Stimulated activated naive B cell treated with anti-CD40 and anti-IgM and Interleukin-4, amounts not matched to agents 10 μg/mL and 1 μg/mL and 100 μg/mL, for 72 hours (primary cell): ENCODE measurements at regions not wholly inside any gene's neighbourhood (a gene's known extent, or its start where the extent isn't known, plus 50 kb on each side); places are given as distances from the start of the nearest gene placed in this dataset.

ENCODE experiments used
- ATAC-seq, 2 donors: fragments of 150-1000 bp; cut with Tn5 transposase; replicated peaks; 2 replicates each; pipeline ENCODE4 v1.10.0; 2021; ENCODE audit warnings: moderate library complexity in 1 of 2
- DNase-seq: peaks from one replicate; pipeline ENCODE4 v3.0.0; 2021
- H3K27ac Mint-ChIP-seq: one replicate; pipeline ENCODE4 v1.8.0; 2022; ENCODE audit warnings: mild to moderate bottlenecking, mixed read lengths
- H3K27me3 Mint-ChIP-seq, 2 donors: one replicate each; pipeline ENCODE4 v1.8.0; 2022; ENCODE audit warnings: mixed read lengths in 2 of 2
- H3K36me3 Mint-ChIP-seq, 2 donors: one replicate each; pipeline ENCODE4 v1.8.0; 2022; ENCODE audit warnings: mixed read lengths in 2 of 2, mild to moderate bottlenecking in 1 of 2
- H3K4me1 Mint-ChIP-seq, 2 donors: one replicate each; pipeline ENCODE4 v1.8.0; 2022; ENCODE audit warnings: mixed read lengths in 2 of 2, mild to moderate bottlenecking in 1 of 2
- H3K4me3 Mint-ChIP-seq, 2 donors: one replicate each; pipeline ENCODE4 v1.8.0; 2022; ENCODE audit warnings: mild to moderate bottlenecking in 2 of 2, mixed read lengths in 2 of 2, moderate library complexity in 1 of 2
- H3K9me3 Mint-ChIP-seq, 2 donors: one replicate each; pipeline ENCODE4 v1.8.0; 2022; ENCODE audit warnings: mixed read lengths in 2 of 2, mild to moderate bottlenecking in 1 of 2

DNA sequence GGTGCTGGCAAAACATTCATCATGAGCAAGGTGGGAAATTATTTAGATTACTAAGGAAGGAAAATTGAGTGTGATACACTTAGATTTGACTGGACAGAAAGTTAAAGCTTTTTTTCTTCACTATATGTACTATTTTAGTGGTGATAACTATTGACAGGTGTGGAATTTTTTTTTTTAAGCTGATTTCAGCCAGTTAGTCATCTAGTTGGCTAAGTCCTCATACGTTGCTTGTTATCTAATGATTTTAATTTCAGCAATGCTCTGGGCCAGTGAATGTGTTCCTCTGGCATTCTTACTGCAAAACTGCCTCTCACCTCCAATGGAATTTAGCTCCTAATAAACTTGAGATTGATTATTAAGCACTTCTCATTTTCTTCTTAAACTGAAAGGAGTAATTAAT, 1223.2 kb upstream of the ACVR2A start:
- no peak overlapping the region for H3K4me3 Mint-ChIP-seq
- no peaks in the 10 kb centered on the region for H3K27me3 Mint-ChIP-seq
- ATAC-seq (no peak), DNase-seq (no peak)
- no peak overlapping the region for H3K27ac Mint-ChIP-seq
- peaks cover 3 to 5% of the 10 kb centered on the region in 2 donors for H3K9me3 Mint-ChIP-seq
- H3K4me1 Mint-ChIP-seq: no peaks in the 10 kb centered on the region
- no peaks in the 10 kb centered on the region for H3K36me3 Mint-ChIP-seq

DNA sequence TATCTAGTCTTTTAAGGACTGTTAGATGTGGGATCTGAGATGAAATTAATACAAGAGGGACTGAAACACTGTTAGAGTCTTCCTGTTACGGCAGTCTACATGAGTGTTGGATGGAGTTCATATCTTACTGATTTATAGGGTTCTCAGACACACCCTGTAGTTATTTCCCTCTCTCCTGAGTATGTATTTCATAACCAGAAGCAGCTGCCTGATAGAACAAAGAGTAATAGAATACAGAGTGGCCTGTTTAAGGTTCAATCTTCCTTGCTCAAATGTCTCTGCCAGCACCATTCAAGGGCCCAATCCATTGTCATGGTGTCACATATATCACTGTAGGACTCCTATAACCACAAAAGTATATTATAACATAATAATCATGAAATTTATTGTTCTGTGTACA, 1229.1 kb upstream of the ACVR2A start:
- ATAC-seq: no peak
- H3K4me1 Mint-ChIP-seq: no peaks in the 10 kb centered on the region
- no peak for DNase-seq
- peaks cover 3 to 10% of the 10 kb centered on the region in 2 donors for H3K9me3 Mint-ChIP-seq
- no peaks in the 10 kb centered on the region for H3K27me3 Mint-ChIP-seq
- no peak overlapping the region for H3K4me3 Mint-ChIP-seq
- H3K27ac Mint-ChIP-seq: no peak overlapping the region
- H3K36me3 Mint-ChIP-seq: no peaks in the 10 kb centered on the region

DNA sequence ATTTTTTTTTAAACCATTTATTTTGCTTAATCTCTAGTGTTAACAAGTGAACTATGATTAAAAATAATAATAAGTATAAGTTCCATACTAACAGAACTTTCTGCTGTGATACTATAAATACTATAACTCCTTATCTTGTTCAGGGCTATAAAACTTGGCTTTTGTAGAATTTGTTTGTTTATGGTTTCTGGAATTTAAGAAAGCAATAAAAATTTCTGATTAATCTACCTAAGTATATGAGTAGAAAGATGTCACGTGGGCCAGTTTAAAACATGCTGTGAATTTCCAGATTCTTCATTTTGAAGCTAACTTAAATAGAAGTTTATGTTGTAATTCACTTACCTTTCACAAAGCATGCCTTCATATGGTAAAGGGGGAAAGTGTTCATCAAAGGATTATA, 1236.3 kb upstream of the ACVR2A start:
- H3K36me3 Mint-ChIP-seq: no peaks in the 10 kb centered on the region
- no peaks in the 10 kb centered on the region for H3K27me3 Mint-ChIP-seq
- H3K4me1 Mint-ChIP-seq: no peaks in the 10 kb centered on the region
- no peak overlapping the region for H3K27ac Mint-ChIP-seq
- DNase-seq (no peak), ATAC-seq (no peak)
- peaks cover 0 to 3% of the 10 kb centered on the region in 2 donors for H3K9me3 Mint-ChIP-seq
- H3K4me3 Mint-ChIP-seq: no peak overlapping the region

DNA sequence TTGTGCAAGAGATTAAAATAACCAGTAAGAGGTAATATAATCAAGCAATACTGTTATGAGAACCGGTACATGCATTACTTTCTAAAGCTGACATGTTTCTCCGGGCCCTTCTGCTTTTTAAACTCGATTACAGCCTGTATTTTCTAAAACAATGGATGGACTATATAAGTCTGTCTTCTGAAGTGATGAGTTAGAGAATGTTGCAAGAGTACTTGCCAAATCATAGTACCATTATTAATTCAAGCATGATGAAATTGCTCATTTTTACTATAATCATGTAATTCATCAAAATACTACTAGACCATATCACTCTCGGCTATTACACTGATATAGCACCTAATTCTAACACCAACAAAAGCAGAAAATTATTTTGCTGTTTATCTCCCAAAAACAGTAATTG, 1240.3 kb upstream of the ACVR2A start:
- no peak for ATAC-seq
- no peak overlapping the region for H3K4me3 Mint-ChIP-seq
- H3K27ac Mint-ChIP-seq: no peak overlapping the region
- H3K36me3 Mint-ChIP-seq: no peaks in the 10 kb centered on the region
- no peaks in the 10 kb centered on the region for H3K27me3 Mint-ChIP-seq
- H3K4me1 Mint-ChIP-seq: no peaks in the 10 kb centered on the region
- H3K9me3 Mint-ChIP-seq: peaks cover 0 to 3% of the 10 kb centered on the region in 2 donors
- DNase-seq: no peak

DNA sequence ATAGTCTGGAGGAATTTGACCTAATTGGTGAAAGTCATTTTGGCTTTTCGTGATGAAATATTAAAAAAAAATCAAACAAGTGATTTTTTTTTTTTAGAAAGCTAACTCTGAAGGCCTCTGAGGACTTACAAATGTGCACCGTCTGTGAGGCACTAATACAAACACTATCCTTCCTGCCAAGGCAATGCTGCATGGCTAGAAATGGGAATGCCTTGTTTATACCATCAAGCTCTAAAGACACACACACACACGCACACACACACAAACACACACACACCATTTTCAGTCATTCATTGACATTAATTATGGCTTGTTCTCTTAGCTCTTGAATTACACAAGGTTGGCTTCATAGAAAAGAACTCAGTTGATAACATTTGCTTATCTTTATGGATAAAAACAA, 1242.0 kb upstream of the ACVR2A start:
- DNase-seq: no peak
- H3K4me1 Mint-ChIP-seq: no peaks in the 10 kb centered on the region
- H3K4me3 Mint-ChIP-seq: no peak overlapping the region
- H3K36me3 Mint-ChIP-seq: no peaks in the 10 kb centered on the region
- no peaks in the 10 kb centered on the region for H3K27me3 Mint-ChIP-seq
- no peak overlapping the region for H3K27ac Mint-ChIP-seq
- peaks cover 0 to 3% of the 10 kb centered on the region in 2 donors for H3K9me3 Mint-ChIP-seq
- ATAC-seq: no peak

DNA sequence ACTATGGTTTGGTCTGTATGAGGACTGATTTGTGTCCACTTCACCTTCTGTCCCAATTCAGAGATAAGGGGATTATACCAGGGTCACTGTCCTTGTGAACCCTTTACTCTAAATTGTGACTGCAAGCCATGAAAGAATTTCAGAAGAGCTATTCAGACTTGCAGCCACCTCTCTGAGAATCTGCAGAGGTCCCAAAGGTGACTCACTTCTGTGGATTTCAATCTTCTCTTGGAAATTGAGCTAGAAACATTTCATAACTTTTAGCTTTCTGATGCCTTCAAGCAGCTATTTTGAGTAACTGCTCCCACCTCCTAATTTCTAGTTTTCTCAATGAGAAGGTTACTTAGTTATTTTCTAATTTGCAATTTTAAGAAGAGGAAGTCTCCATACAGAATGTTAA, 1242.4 kb upstream of the ACVR2A start:
- ATAC-seq (no peak), DNase-seq (no peak)
- Mint-ChIP-seq H3K4me1 (no peaks in the 10 kb centered on the region), H3K36me3 (no peaks in the 10 kb centered on the region), H3K27me3 (no peaks in the 10 kb centered on the region), H3K27ac (no peak overlapping the region), H3K9me3 (peaks cover 0 to under 1% of the 10 kb centered on the region in 2 donors), H3K4me3 (no peak overlapping the region)

DNA sequence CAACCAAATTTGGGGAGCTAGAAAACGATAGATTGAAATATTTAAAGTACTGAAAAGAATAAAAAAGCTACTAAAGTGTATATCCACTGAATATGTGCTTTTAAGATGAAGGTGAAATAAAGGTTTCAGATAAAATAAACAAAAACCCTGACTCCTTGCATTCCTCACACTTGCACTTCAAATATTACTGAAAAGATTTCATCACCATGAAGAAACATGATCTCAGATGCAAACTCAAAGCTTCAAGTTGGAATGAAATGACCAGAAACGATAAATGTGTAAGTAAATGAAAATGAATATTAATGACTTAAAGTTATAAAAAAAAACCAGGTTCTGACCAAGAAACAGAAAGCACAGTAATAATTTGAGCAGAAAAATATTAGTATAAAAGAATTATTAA, 1246.0 kb upstream of the ACVR2A start:
- no peaks in the 10 kb centered on the region for H3K36me3 Mint-ChIP-seq
- no peak overlapping the region for H3K4me3 Mint-ChIP-seq
- H3K27me3 Mint-ChIP-seq: no peaks in the 10 kb centered on the region
- peaks cover 0 to 2% of the 10 kb centered on the region in 2 donors for H3K9me3 Mint-ChIP-seq
- H3K4me1 Mint-ChIP-seq: no peaks in the 10 kb centered on the region
- DNase-seq: no peak
- H3K27ac Mint-ChIP-seq: no peak overlapping the region
- ATAC-seq: no peak

DNA sequence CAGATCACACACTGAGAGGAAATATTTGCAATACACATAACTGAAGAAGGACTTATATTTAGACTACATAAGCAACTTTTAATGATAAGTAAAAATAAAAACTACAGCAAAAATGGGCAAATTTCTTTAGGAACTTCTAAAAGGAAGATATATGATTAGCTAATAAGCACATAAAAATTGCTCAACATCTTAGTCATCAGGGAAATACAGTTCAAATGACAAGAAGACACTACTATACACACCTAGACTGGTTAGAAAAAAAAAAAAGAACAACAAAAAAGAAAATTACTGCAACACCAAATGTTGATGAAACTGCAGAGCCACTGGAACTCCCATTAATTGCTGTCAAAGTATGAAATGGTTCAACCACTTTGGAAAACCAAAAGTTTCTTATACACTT, 1247.5 kb upstream of the ACVR2A start:
- DNase-seq (no peak), ATAC-seq (no peak)
- Mint-ChIP-seq H3K4me1 (no peaks in the 10 kb centered on the region), H3K27ac (no peak overlapping the region), H3K27me3 (no peaks in the 10 kb centered on the region), H3K9me3 (peaks cover 0 to 4% of the 10 kb centered on the region in 2 donors), H3K4me3 (no peak overlapping the region), H3K36me3 (no peaks in the 10 kb centered on the region)

DNA sequence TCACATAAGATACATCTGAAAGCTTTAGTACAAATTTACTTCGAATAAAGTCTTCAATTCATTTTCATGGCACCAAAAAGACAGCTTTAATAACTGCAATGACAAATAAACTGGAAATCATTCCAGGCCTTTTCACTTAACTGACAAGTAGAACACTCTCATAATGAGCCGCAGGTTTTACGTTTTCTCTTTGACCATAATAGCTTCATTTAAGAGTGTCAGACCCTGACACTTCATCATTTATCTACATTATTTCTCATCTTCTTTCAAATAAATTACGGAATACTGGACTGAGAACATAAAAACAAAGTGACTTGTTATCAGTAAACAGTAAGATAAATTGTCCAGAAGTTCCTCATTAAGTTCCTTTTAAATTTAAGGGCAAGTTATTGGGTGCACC, 1252.9 kb upstream of the ACVR2A start:
- Mint-ChIP-seq H3K27ac (no peak overlapping the region), H3K27me3 (no peaks in the 10 kb centered on the region), H3K4me3 (no peak overlapping the region), H3K9me3 (peaks cover 0 to 8% of the 10 kb centered on the region in 2 donors), H3K36me3 (no peaks in the 10 kb centered on the region), H3K4me1 (no peaks in the 10 kb centered on the region)
- DNase-seq (no peak), ATAC-seq (no peak)

DNA sequence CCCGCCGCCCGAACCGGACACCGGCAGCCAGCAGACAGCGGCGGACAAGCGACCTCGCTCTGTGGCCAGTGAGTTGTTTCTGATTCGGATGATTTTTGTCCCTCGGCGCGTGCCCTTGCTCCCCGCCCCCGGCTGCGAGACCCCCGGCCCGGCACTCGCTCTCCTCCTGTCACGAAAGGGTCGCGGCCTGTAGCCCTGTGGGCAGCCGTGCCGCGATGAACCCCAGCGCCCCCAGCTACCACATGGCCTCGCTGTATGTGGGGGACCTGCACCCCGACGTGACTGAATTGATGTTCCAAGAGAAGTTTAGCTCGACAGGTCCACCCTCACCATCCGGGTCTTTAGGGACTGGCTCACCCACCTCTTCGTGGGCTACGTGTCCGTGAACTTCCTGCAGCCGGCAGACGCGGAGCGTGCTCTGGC, 1257.5 kb upstream of the ACVR2A start:
- Mint-ChIP-seq H3K9me3 (peaks cover 0 to 3% of the 10 kb centered on the region in 2 donors), H3K27ac (no peak overlapping the region), H3K4me3 (no peak overlapping the region), H3K4me1 (no peaks in the 10 kb centered on the region), H3K27me3 (no peaks in the 10 kb centered on the region), H3K36me3 (no peaks in the 10 kb centered on the region)
- no peak for DNase-seq
- no peak for ATAC-seq

DNA sequence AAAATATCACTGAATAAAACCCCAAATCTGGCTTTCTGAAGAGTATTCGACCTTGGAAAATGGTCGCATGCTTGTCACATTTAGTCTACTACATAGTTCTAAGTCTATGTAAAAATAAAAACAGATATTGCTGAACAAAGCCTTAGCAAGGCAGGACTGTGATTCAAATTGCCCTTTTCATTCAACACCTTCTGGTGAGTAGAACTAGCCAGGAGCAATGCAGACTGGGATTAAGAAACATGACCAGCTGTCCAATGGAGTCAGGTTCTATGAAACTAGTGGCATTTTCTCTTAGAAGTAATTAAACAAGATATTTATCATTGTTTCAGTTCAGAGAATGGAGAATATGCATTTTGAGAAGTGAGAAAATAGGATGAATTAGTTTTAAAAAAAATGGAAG, 1260.5 kb upstream of the ACVR2A start:
- Mint-ChIP-seq H3K27me3 (no peaks in the 10 kb centered on the region), H3K9me3 (peaks cover 0 to 3% of the 10 kb centered on the region in 2 donors), H3K36me3 (no peaks in the 10 kb centered on the region), H3K27ac (no peak overlapping the region), H3K4me3 (no peak overlapping the region), H3K4me1 (no peaks in the 10 kb centered on the region)
- no peak for ATAC-seq
- DNase-seq: no peak

DNA sequence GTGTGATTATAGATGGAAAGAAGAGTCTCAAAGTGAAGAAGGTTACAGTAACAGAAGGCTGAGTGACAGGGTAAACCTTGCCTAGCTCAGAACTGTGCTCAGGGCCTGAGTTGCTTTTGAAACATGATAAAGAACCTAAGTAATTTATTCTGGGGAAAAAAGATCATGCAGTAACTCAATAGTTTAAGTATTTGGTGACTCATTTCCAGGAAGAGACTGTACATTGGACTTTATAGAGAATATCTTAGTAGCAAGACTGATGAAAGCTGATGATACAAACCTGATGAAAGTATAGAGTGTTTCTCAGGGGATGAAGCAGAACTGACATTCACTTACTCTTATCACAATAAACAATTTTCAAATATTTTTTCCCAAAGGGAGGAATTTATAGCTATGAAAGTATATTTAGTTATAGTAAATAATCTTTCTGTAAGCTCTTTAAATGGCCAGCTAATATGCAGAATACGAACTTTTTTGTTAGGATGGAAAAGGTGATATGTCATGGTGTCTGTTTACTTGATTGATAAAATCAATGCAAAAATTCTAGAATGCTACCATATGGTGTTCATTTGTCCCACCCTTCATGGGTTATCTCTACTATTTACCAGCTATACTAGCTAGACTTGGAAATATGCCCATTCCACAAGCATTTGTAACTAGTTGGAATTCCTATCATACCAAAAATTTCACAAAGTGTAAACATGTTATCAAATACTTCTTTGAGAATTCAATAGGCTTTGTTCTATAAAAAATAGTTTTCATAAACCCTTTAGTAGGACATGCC, 1265.5 kb upstream of the ACVR2A start:
- no peak for ATAC-seq
- H3K4me1 Mint-ChIP-seq: no peaks in the 10 kb centered on the region
- no peaks in the 10 kb centered on the region for H3K27me3 Mint-ChIP-seq
- H3K27ac Mint-ChIP-seq: no peak overlapping the region
- no peak for DNase-seq
- H3K36me3 Mint-ChIP-seq: no peaks in the 10 kb centered on the region
- no peak overlapping the region for H3K4me3 Mint-ChIP-seq
- no peaks in the 10 kb centered on the region for H3K9me3 Mint-ChIP-seq

DNA sequence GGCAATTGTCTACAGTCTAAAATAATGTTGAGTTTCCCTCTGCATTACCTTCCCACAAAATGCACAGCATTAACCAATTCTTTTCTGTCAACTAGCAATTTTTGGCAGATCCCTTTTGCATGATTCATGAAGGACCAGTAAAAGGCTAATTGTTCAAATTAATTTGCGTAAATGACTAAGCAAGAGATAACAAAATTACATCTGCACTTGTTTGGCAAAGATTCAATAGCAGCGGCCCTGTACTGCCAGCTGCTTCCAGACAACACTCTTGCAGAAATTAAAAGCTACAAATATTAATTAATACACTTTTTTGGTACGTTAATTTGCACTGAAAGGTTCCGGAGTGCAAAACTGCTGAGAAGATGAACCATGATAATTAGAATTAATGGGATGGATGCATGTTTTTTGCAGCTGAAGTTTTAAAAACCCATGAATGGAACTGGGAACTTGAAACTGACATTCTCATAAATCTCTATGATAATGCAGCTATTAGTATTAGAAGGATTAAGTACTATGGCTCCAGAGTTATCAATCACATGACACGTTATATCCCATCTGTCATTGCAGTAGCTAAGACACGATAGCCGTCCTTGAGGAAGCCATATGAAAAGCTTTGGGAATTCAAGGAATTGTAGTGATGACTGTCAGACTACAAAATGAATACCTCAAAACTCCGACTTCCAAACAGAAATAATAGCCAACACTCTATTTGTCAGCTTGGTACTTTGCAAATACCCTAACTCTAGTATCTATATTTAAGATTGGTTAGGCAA, 1268.3 kb upstream of the ACVR2A start:
- H3K4me1 Mint-ChIP-seq: no peaks in the 10 kb centered on the region
- no peaks in the 10 kb centered on the region for H3K36me3 Mint-ChIP-seq
- no peak for DNase-seq
- H3K27ac Mint-ChIP-seq: no peak overlapping the region
- H3K27me3 Mint-ChIP-seq: no peaks in the 10 kb centered on the region
- no peak overlapping the region for H3K4me3 Mint-ChIP-seq
- no peaks in the 10 kb centered on the region for H3K9me3 Mint-ChIP-seq
- no peak for ATAC-seq

DNA sequence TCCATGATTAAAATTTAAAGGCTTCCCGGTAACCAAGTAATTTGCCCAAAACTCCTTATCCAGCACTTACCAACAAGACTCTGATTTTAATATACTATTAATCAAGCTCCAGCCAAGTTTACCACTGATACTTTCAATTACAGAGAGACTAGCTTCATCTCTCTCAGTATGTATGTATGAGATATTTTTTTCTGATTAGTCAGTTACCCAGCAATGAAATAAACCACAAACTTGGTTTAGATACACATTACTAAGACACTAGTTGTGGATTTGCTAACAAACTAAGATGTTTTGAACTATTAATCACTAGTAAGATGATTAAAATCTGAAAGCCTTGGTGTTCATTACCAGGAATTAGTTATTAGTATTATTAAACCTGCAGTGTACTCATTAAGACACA, 1272.2 kb upstream of the ACVR2A start:
- DNase-seq: no peak
- Mint-ChIP-seq H3K27me3 (no peaks in the 10 kb centered on the region), H3K27ac (no peak overlapping the region), H3K36me3 (no peaks in the 10 kb centered on the region), H3K4me3 (no peak overlapping the region), H3K9me3 (no peaks in the 10 kb centered on the region), H3K4me1 (no peaks in the 10 kb centered on the region)
- no peak for ATAC-seq

DNA sequence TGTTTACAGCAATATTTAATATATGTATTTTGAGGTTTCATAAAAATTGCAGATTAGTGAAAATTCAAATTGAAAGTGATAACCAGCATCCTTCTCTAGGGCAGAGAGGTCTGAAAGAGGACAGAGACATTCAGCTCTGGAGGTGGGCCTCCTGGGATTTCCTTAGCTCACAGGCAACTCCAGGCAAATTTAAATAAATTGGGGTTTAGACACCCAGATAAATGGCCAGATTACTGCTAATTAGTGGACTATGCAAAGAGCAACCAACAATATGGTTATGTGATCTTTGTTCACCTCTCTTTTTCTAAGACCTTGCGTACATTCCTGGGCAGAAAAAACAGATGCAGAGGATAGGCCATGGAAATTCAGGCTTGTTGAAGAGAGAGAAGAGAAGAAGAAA, 1282.8 kb upstream of the ACVR2A start:
- Mint-ChIP-seq H3K9me3 (no peaks in the 10 kb centered on the region), H3K36me3 (no peaks in the 10 kb centered on the region), H3K27ac (no peak overlapping the region), H3K4me3 (no peak overlapping the region), H3K27me3 (no peaks in the 10 kb centered on the region), H3K4me1 (no peaks in the 10 kb centered on the region)
- ATAC-seq (no peak), DNase-seq (no peak)
